ENCODE measurements at regions not wholly inside any gene's neighbourhood (a gene's known extent, or its start where the extent isn't known, plus 50 kb on each side); places are given as distances from the start of the nearest gene placed in this dataset.

DNA sequence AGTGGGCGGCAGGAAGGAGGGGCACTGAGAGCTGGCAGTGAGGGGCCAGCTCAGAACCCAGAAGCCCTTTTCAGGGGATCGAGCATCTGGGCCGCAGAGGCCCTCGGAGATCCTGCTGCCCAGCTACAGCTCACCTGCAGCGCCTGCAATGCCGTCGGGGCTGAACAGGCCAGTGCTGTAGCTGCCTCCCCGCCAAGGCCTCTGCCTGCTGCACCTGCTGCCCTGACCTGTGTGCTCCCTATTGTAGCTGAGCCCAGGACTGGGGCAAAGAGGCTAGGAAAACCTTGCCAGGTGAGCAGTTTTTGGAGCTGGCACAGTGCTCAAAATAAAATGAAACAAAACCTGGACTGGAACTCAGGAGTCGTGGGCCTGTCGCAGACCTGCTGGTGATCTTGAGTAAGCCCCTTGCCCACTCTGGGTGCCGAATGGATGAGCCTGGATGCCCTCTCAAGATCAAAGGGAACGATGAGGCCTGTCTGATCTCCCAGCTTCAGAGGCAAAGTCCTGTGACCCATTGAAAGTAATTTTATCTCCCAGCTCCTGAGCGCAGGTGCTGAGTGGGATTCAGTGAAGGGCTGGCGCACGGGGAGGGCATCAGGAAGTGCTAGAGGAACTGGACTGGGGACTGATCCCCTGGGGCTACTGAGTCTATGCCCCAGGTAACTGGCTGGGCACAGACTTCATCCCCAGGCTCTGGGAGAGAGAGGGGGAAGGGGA is 154.6 kb downstream of the FOXD2 start:
- TF ChIP-seq, protein P1, sequence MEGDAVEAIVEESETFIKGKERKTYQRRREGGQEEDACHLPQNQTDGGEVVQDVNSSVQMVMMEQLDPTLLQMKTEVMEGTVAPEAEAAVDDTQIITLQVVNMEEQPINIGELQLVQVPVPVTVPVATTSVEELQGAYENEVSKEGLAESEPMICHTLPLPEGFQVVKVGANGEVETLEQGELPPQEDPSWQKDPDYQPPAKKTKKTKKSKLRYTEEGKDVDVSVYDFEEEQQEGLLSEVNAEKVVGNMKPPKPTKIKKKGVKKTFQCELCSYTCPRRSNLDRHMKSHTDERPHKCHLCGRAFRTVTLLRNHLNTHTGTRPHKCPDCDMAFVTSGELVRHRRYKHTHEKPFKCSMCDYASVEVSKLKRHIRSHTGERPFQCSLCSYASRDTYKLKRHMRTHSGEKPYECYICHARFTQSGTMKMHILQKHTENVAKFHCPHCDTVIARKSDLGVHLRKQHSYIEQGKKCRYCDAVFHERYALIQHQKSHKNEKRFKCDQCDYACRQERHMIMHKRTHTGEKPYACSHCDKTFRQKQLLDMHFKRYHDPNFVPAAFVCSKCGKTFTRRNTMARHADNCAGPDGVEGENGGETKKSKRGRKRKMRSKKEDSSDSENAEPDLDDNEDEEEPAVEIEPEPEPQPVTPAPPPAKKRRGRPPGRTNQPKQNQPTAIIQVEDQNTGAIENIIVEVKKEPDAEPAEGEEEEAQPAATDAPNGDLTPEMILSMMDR (conservative IDR thresholded peaks at IDR 0.05 in 1 of 2, IDR thresholded peaks at IDR 0.05 in 1 of 2; ENCODE audit: extremely low read depth in 1 of 2, insufficient read depth in 1 of 2, low read depth in 1 of 2, low read length in 2 of 2), result no peak
- no peak for TF ChIP-seq EZH2 (IDR thresholded peaks at IDR 0.05; ENCODE audit: borderline replicate concordance, low read length)
